OCI-M1 (cell line): ENCODE measurements at regions not wholly inside any gene's neighbourhood (a gene's known extent, or its start where the extent isn't known, plus 50 kb on each side); places are given as distances from the start of the nearest gene placed in this dataset.

ENCODE experiments used
- DNase-seq: peaks from one replicate; lab custom pipeline; 2025; lab: John Stamatoyannopoulos, UW

GRCh38 chr12:34291426-34291901, 269.2 kb downstream of the ALG10 start:
- DNase-seq = no peak

- peak; percentile 59 for DNase-seq
Observed at GRCh38 chr12:34292736-34293625, 270.7 kb downstream of the ALG10 start.

DNA sequence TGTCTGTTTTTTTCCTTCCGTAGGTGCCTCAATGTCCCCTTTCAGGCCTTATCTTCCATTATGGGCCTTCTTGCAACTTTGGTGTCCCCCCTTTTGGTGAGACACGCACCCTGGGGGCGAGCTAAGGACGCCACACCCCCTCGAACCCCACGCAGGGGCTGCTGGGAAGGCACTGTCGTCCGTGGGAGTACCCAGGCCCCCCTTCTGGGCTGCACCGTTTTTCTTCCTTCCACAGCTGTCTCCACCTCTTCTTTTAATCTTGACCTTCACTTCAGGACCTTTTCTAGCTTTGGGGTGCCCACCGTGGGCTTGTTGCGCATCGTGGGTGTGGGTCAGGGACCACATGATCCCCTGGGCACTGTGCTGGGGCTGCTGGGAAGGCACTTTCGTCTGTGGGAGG, 271.8 kb downstream of the ALG10 start:
- no peak for DNase-seq

GRCh38 chr12:34294671-34295365, 272.5 kb downstream of the ALG10 start:
- DNase-seq = no peak

DNA sequence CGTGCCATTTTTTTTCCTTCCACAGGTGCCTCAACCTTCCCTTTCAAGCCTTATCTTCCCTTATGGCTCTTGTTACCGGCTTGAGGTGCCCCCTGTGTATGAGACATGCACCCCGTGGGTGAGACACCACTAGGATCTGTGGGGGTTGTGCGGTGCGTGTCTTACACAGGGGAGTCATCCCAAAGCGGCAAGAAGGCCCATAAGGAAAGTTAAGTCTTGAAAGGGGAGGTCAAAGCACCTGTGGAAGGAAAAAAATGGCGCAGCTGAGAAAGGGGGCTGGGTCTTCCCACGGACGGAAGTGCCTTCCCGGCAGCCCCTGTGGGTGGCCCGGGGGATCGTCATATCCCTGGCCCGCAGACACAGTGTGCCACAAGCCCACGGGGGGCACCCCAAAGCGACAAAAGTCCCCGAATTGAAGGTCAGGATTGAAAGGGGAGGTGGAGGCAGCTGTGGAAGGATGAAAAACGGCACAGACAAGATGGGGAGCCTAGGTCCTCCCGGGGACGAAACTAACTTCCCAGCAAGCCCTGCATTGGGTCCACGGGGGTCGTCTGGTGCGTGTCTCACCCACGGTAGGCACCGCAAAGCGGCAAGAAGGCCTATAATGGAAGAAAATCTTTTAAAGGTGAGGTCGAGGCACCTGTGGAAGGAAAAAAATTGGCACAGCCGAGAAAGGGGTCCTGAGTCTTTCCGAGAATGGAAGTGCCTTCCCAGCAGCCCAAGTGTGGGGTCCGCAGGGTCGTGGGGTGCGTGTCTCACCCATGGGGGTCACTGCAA, 273.3 kb downstream of the ALG10 start:
- no peak for DNase-seq

DNA sequence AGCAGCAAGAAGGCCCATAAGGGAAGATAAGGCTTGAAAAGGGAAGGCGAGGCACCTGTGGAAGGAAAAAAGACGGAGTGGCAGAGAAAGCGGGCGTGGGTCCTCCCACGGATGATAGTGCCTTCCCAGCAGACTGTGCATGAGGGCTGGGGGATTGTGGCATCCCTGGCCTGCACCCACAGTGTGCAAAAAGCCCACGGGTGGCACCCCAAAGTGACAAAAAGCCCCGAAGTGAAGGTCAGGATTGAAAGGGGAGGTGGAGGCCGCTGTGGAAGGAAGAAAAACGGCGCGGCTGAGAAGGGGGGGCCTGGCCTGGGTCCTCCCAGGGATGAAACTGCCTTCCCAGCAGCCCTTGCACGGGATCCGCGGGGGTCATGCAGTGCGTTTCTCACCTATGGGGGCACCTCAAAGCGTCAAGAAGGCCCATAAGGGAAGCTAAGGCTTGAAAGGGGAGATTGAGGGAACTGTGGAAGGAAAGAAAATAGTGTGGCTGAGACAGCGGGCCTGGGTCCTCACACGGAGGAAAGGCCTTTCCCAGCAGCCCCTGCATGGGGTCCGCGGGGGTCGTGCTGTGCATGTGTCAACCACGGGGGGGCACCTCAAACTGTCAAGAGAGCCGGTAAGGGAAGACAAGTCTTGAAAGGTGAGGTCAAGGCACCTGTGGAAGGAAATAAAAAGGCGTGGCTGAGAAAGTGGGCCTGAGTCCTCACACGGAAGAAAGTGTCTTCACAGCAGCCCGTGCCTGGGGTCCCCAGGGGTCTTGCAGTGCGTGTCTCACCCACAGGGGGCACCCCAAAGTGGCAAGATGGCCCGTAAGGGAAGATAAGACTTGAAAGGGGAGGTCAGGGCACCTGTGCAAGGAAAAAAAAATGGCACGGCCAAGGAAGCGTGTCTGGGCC, 274.1 kb downstream of the ALG10 start:
- DNase-seq = no peak

DNA sequence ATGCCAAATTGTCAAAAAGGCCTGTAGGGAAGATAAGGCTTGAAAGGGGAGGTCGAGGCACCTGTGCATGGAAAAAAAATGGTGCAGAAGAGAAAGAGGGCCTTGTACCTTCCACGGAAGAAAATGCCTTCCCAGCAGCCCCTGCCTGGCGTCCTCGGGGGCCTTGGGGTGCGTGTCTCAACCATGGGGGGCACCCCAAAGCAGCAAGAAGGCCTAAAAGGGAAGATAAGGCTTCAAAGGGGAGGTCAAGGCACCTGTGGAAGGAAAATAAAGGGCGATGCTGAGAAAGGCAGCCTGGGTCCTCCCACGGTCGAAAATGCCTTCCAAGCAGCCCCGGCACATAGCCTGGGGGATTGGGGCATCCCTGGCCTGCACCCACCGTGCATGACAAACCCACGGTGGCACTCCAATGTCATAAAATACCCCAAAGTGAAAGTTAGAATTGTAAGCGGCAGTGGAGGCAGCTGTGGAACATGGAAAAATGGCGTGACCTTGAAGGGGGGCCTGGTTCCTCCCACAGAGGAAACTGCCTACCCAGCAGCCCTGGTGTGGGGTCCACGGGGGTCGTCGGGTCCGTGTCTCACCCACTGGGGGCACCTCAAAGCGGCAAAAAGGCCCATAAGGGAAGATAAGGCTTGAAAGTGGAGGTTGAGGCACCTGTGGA, 275.0 kb downstream of the ALG10 start:
- DNase-seq = no peak

DNA sequence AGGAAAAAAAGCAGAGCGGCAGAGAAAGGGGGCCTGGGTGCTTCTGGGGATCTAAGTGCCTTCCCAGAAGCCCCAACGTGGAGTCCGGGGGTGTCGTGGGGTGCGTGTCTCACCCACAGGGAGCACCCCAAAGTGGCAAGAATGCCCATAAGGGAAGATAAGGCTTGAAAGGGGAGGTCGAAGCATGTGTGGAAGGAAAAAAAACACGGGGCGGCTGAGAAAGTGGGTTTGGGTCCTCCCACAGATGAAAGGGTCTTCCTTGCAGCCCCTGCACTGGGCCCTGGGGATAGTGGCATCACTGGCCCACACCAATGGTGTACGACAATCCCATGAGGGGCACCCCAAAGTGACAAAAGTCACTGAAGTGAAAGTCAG, 275.5 kb downstream of the ALG10 start:
- DNase-seq = no peak

- no peak for DNase-seq
Observed at GRCh38 chr12:34298176-34298970, 276.1 kb downstream of the ALG10 start.

- DNase-seq = no peak
Observed at GRCh38 chr12:34298971-34299801, 276.9 kb downstream of the ALG10 start.

DNA sequence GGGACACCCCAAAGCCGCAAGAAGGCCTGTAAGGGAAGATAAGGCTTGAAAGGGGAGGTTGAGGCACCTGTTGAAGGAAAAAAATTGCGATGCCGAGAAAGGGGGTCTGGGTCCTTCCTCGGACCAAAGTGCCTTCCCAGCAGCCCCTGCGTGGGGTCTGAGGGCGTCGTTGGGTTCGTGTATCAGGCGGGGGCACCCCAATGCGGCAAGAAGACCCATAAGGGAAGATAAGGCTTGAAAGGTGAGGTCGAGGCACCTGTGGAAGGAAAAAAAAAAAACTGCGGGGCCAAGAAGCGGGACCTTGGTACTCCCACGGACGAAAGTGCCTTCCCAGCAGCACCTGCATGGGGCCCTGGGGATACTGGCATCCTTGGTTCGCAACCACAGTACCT, 277.5 kb downstream of the ALG10 start:
- no peak for DNase-seq

GRCh38 chr12:34300376-34301250, 278.3 kb downstream of the ALG10 start:
- DNase-seq = no peak

DNA sequence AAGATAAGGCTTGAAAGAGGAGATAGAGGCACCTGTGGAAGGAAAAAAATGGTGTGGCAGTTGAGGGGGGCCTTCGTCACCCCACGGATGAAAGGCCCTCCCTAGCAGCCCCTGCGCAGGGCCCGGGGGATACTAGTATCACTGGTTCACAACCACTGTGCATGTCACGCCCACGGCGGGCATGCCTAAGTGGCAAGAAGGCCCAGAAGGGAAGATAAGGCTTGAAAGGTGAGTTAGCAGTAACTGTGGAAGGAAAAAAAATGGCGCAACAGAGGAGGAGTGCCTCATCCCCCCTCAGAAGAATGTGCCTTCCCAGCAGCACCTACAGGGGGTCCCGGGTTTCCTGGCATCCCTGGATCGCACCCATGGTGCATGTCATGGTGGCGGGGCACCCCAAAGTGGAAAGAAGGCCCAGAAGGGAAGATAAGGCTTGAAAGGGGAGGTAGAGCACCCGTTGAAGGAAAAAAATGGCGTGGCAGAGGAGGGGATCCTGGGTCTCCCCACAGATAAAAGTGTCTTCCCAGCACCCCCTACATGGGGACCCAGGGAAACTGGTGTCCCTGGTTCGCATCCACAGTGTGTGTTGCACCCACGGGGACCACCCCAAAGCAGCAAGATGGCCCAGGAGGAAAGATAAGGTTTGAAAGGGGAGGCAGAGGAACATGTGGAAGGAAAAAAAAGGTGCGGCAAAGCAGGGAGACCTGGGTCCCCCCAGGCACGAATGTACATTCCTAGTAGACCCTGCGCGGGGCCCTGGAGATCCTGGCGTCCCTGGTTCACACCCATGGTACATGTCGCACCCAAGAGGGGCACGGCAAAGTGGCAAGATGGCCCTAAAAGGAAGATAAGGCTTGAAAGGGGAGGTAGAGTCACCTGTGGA, 279.2 kb downstream of the ALG10 start:
- no peak for DNase-seq

DNA sequence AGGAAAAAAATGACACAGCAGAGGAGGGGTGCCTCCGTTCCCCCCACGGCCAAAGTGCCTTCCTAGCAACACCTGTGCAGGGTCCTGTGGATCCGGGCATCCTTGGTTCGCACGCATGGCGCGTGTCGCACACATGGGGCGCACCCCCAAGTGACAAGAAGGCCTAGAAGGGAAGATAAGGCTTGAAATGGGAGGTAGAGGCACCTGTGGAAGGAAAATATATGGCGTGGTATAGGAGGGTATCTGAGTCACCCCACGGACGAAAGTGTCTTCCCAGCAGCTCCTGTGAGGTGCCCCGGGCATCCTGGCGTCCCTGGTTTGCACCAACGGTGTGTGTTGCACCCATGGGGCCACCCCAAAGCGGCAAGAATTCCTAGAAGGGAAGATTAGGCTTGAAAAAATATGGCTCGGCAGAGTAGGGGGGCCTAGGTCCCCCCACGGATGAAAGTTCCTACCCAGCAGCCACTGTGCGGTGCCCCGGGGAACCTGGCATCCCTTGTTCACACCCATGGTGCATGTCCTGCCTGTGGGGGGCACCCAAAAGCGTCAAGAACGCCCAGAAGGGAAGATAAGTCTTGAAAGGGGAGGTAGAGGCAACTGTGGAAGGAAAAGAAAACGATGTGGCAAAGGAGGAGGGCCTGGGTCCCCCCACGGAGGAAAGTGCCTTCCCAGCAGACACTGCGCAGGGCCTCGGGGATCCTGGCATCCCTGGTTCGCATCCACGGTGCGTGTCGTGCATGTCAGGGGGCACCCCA, 280.0 kb downstream of the ALG10 start:
- no peak for DNase-seq

- DNase-seq = no peak
Observed at GRCh38 chr12:34303091-34303870, 281.0 kb downstream of the ALG10 start.

GRCh38 chr12:34304001-34304400, 281.7 kb downstream of the ALG10 start:
- DNase-seq = no peak
